ENCODE measurements at regions not wholly inside any gene's neighbourhood (a gene's known extent, or its start where the extent isn't known, plus 50 kb on each side); places are given as distances from the start of the nearest gene placed in this dataset.
A peak's percentile ranks its signal among the peaks of the same experiment; 100 is the strongest.

- Histone ChIP-seq H3K36me3 (replicated peaks; ENCODE audit: insufficient read depth, low read depth) (no peaks in the 10 kb centered on the region), H3K4me2 (no peak overlapping the region), H3K4me3 (no peak overlapping the region), H2AFZ (no peak overlapping the region), H3K27ac (peak overlapping the region; percentile 19), H3K27me3 (no peaks in the 10 kb centered on the region), H3K9me2 (replicated peaks; ENCODE audit: insufficient read depth) (no peaks in the 10 kb centered on the region), H3K9me3 (ENCODE audit: low read depth) (no peaks in the 10 kb centered on the region), H3K4me1 (ENCODE audit: insufficient read depth) (no peaks in the 10 kb centered on the region), H3K79me2 (no peaks in the 10 kb centered on the region), H4K20me1 (ENCODE audit: insufficient read depth, poor library complexity, severe bottlenecking) (no peaks in the 10 kb centered on the region)
- 79% methylated on average over 10 of the region's 10 CpGs for WGBS (ENCODE audit: low lambda C conversion rate, missing lambda C conversion rate)
- TF ChIP-seq EZH2 (IDR thresholded peaks at IDR 0.05; ENCODE audit: borderline replicate concordance), result no peak
- no peak for TF ChIP-seq EZH2phosphoT487 (IDR thresholded peaks at IDR 0.05; ENCODE audit: low read depth, severe bottlenecking, unreplicated experiment)
- peak; percentile 52 for DNase-seq (ENCODE audit: low spot score)
Observed at GRCh38 chr5:174542471-174542870, 181.9 kb upstream of the MSX2 start.

- Histone ChIP-seq H3K79me2 (no peaks in the 10 kb centered on the region), H3K27me3 (no peaks in the 10 kb centered on the region), H3K9me3 (ENCODE audit: low read depth) (no peaks in the 10 kb centered on the region), H3K4me3 (no peak overlapping the region), H3K27ac (no peak overlapping the region), H3K36me3 (replicated peaks; ENCODE audit: insufficient read depth, low read depth) (no peaks in the 10 kb centered on the region), H3K4me2 (no peak overlapping the region), H4K20me1 (ENCODE audit: insufficient read depth, poor library complexity, severe bottlenecking) (no peaks in the 10 kb centered on the region), H3K9me2 (replicated peaks; ENCODE audit: insufficient read depth) (no peaks in the 10 kb centered on the region), H2AFZ (no peak overlapping the region), H3K4me1 (ENCODE audit: insufficient read depth) (peaks cover 5% of the 10 kb centered on the region)
- WGBS (ENCODE audit: low lambda C conversion rate, missing lambda C conversion rate), result 56% methylated on average over 3 of the region's 3 CpGs
- no peak for DNase-seq (ENCODE audit: low spot score)
- TF ChIP-seq EZH2phosphoT487 (IDR thresholded peaks at IDR 0.05; ENCODE audit: low read depth, severe bottlenecking, unreplicated experiment) (no peak), EZH2 (IDR thresholded peaks at IDR 0.05; ENCODE audit: borderline replicate concordance) (no peak), CTCF (IDR thresholded peaks at IDR 0.05; ENCODE audit: poor library complexity) (no peak)
Observed at GRCh38 chr5:174545926-174546325, 178.5 kb upstream of the MSX2 start.

- DNase-seq (ENCODE audit: low spot score), result no peak
- Histone ChIP-seq H3K9me2 (replicated peaks; ENCODE audit: insufficient read depth) (no peaks in the 10 kb centered on the region), H2AFZ (no peak overlapping the region), H3K4me3 (no peak overlapping the region), H3K4me1 (ENCODE audit: insufficient read depth) (peaks cover 5% of the 10 kb centered on the region), H3K27me3 (no peaks in the 10 kb centered on the region), H3K9me3 (ENCODE audit: low read depth) (no peaks in the 10 kb centered on the region), H3K79me2 (no peaks in the 10 kb centered on the region), H3K27ac (no peak overlapping the region), H4K20me1 (ENCODE audit: insufficient read depth, poor library complexity, severe bottlenecking) (no peaks in the 10 kb centered on the region), H3K4me2 (no peak overlapping the region), H3K36me3 (replicated peaks; ENCODE audit: insufficient read depth, low read depth) (no peaks in the 10 kb centered on the region)
- 81% methylated on average over 7 of the region's 7 CpGs for WGBS (ENCODE audit: low lambda C conversion rate, missing lambda C conversion rate)
- no peak for TF ChIP-seq EZH2phosphoT487 (IDR thresholded peaks at IDR 0.05; ENCODE audit: low read depth, severe bottlenecking, unreplicated experiment)
- TF ChIP-seq EZH2 (IDR thresholded peaks at IDR 0.05; ENCODE audit: borderline replicate concordance), result no peak
- no peak for TF ChIP-seq CTCF (IDR thresholded peaks at IDR 0.05; ENCODE audit: poor library complexity)
Observed at GRCh38 chr5:174547814-174548213, 176.6 kb upstream of the MSX2 start.

- DNase-seq (ENCODE audit: low spot score), result no peak
- H3K27me3 ChIP-seq, result no peaks in the 10 kb centered on the region
- no peak for TF ChIP-seq CTCF (IDR thresholded peaks at IDR 0.05; ENCODE audit: poor library complexity)
- TF ChIP-seq EZH2 (IDR thresholded peaks at IDR 0.05; ENCODE audit: borderline replicate concordance), result no peak
- no peak for TF ChIP-seq EZH2phosphoT487 (IDR thresholded peaks at IDR 0.05; ENCODE audit: low read depth, severe bottlenecking, unreplicated experiment)
- H4K20me1 ChIP-seq (ENCODE audit: insufficient read depth, poor library complexity, severe bottlenecking), result no peaks in the 10 kb centered on the region
- H3K4me1 ChIP-seq (ENCODE audit: insufficient read depth), result peaks cover 5% of the 10 kb centered on the region
- H3K4me2 ChIP-seq, result no peak overlapping the region
- H3K36me3 ChIP-seq (replicated peaks; ENCODE audit: insufficient read depth, low read depth), result no peaks in the 10 kb centered on the region
- WGBS (ENCODE audit: low lambda C conversion rate, missing lambda C conversion rate), result 73% methylated on average over 5 of the region's 5 CpGs
- no peaks in the 10 kb centered on the region for H3K79me2 ChIP-seq
- no peak overlapping the region for H2AFZ ChIP-seq
- H3K9me3 ChIP-seq (ENCODE audit: low read depth), result no peaks in the 10 kb centered on the region
- no peak overlapping the region for H3K27ac ChIP-seq
- H3K4me3 ChIP-seq, result no peak overlapping the region
- H3K9me2 ChIP-seq (replicated peaks; ENCODE audit: insufficient read depth), result no peaks in the 10 kb centered on the region
Observed at GRCh38 chr5:174549254-174549653, 175.1 kb upstream of the MSX2 start.
